Tibial nerve (tissue), 4 donors: ENCODE measurements at regions not wholly inside any gene's neighbourhood (a gene's known extent, or its start where the extent isn't known, plus 50 kb on each side); places are given as distances from the start of the nearest gene placed in this dataset.
A peak's percentile ranks its signal among the peaks of the same experiment; 100 is the strongest.

Source experiments
- DNase-seq, 2 donors: peaks; one replicate each; pipeline ENCODE4 v3.0.0-alpha.2; 2019; ENCODE audit warnings: low spot score in 2 of 2
- H3K27ac ChIP-seq, 4 donors: fragments of 200-600 bp; sonication (generic) in 3 of 4; one replicate each; pipeline ENCODE4 v1.5.1; 2017 to 2019; ENCODE audit warnings: mild to moderate bottlenecking in 1 of 4
- H3K27me3 ChIP-seq, 2 donors: fragments of 200-600 bp; sonication (generic) in 1 of 2; one replicate each; pipeline versions ENCODE4 v1.5.1 to v1.6.0; 2017 to 2019
- H3K36me3 ChIP-seq, 3 donors: fragments of 200-600 bp; sonication (generic); one replicate each; pipeline ENCODE4 v1.5.1; 2018 to 2019
- H3K4me1 ChIP-seq, 4 donors: fragments of 200-600 bp; sonication (generic) in 3 of 4; one replicate each; pipeline ENCODE4 v1.5.1; 2017 to 2019
- H3K4me3 ChIP-seq, 4 donors: fragments of 200-600 bp; sonication (generic) in 3 of 4; one replicate each; pipeline ENCODE4 v1.5.1; 2017 to 2019; ENCODE audit warnings: mild to moderate bottlenecking in 1 of 4, moderate library complexity in 1 of 4
- H3K9me3 ChIP-seq, 4 donors: fragments of 200-600 bp; sonication (generic) in 3 of 4; one replicate each; pipeline ENCODE4 v1.5.1; 2017 to 2019
- EP300 ChIP-seq, 2 donors: sonication (generic); formaldehyde crosslinking; IDR thresholded peaks; one replicate each; pipeline ENCODE4 v1.6.1; 2017; ENCODE audit warnings: antibody characterized with exemption in 2 of 2, mild to moderate bottlenecking in 1 of 2
- POLR2A ChIP-seq, 2 donors: fragments of 450-650 bp; IDR thresholded peaks; one replicate each; pipeline ENCODE4 v1.6.1; 2017; ENCODE audit warnings: antibody characterized with exemption in 2 of 2, mild to moderate bottlenecking in 2 of 2, moderate library complexity in 2 of 2
- WGBS, 2 donors: methylation state at CpG; one replicate each; pipeline ENCODE4 v1.1.5; 2018; 5-methylcytosine and 5-hydroxymethylcytosine counted together
- TF ChIP-seq, protein P1 (sequence below), 5 experiments: fragments of 200-600 bp in 3 of 5; fragments of 450-650 bp in 2 of 5; sonication (generic) in 3 of 5; IDR thresholded peaks; one replicate each; pipeline ENCODE4 v1.5.1; 2016 to 2019; ENCODE audit warnings: antibody characterized with exemption in 5 of 5, mild to moderate bottlenecking in 3 of 5, moderate library complexity in 2 of 5

DNA sequence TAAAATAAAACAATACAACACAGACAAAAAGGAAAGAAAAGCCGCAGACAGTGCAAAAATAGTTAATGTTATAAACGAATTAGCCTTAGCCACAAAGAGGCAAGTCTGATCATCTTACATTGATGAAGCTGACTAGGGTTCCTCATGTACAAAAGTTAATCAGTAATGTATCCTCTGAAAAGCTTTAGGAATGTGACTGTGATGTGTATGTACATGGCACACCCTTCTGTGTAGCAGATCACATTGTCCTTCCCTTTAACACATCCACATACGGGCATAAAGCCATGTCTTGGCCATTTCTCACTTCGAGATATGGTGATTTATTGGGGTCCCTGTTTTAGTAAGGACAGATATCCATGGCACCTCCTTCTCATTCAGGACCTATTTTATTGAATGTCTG, 1327.5 kb upstream of the CDH8 start:
- no peak overlapping the region for H3K4me3 ChIP-seq
- WGBS, 2 donors: 77% methylated on average over 4 of the region's 4 CpGs
- no peak for TF ChIP-seq POLR2A (IDR thresholded peaks at IDR 0.05)
- TF ChIP-seq, protein P1, sequence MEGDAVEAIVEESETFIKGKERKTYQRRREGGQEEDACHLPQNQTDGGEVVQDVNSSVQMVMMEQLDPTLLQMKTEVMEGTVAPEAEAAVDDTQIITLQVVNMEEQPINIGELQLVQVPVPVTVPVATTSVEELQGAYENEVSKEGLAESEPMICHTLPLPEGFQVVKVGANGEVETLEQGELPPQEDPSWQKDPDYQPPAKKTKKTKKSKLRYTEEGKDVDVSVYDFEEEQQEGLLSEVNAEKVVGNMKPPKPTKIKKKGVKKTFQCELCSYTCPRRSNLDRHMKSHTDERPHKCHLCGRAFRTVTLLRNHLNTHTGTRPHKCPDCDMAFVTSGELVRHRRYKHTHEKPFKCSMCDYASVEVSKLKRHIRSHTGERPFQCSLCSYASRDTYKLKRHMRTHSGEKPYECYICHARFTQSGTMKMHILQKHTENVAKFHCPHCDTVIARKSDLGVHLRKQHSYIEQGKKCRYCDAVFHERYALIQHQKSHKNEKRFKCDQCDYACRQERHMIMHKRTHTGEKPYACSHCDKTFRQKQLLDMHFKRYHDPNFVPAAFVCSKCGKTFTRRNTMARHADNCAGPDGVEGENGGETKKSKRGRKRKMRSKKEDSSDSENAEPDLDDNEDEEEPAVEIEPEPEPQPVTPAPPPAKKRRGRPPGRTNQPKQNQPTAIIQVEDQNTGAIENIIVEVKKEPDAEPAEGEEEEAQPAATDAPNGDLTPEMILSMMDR (IDR thresholded peaks at IDR 0.05): no peak
- no peak for TF ChIP-seq EP300 (IDR thresholded peaks at IDR 0.05)
- no peaks in the 10 kb centered on the region for H3K9me3 ChIP-seq
- no peak overlapping the region for H3K27ac ChIP-seq
- no peak for DNase-seq
- no peaks in the 10 kb centered on the region for H3K36me3 ChIP-seq
- no peaks in the 10 kb centered on the region for H3K4me1 ChIP-seq
- no peaks in the 10 kb centered on the region for H3K27me3 ChIP-seq

DNA sequence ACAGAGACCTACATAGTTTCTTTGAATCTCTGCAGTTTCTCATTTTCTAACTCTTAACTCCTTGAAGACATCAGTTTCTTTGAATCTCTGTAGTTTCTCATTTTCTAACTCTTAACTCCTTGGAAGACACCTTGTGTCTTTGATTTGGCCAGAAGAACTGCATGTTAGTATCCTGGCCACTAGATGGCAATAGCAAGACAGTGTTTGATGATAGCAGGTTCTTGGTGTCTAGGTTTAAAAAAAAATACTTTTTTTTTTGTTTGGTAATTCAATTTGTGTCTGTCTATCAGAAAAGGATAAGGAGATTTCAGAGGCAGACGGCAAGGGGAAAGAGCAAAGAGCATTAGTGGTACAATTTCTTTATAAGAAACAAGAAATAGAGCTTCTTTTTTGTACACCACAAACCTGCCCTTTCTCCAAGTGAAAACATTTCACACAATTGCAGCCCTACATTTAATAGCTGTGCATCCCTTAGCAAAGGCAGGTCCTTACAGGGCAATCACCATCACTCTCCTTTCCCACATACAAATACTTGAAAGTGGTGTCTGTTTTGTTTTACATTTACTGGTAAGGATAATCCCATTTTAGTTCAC, 1324.9 kb upstream of the CDH8 start:
- Histone ChIP-seq H3K4me3 (no peak overlapping the region), H3K36me3 (no peaks in the 10 kb centered on the region), H3K9me3 (no peaks in the 10 kb centered on the region), H3K4me1 (no peaks in the 10 kb centered on the region), H3K27me3 (no peaks in the 10 kb centered on the region), H3K27ac (no peak overlapping the region)
- 0% methylated on average over 1 of the region's 1 CpG for WGBS, 2 donors
- no peak for TF ChIP-seq POLR2A (IDR thresholded peaks at IDR 0.05)
- no peak for TF ChIP-seq EP300 (IDR thresholded peaks at IDR 0.05)
- TF ChIP-seq, protein P1 (IDR thresholded peaks at IDR 0.05): peak; percentile 34 to 75 (median 69)
- DNase-seq: peak in 1 of 2 donors; percentile 27

DNA sequence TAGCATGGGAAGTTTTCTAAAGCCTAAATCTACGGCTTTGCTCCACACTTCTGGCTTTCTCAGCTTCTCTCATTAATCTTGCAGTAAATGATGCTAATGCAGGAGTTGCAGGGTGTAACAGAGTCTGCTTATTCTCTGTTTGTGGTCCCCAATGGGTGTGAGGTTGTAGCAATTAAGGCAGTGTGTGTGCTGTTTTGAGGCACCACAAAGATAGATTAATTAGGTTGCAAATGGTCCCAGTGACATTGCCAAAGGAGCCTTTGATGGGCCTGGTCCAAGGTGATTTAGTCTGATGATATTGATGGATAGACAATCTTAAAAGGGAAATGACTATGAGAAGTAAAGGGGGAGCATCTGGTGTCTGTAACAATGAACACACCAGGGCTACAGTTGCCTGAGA, 1313.7 kb upstream of the CDH8 start:
- no peak for DNase-seq
- WGBS, 2 donors: 67 to 74% methylated on average over 1 of the region's 1 CpG
- no peaks in the 10 kb centered on the region for H3K27me3 ChIP-seq
- H3K27ac ChIP-seq: no peak overlapping the region
- H3K9me3 ChIP-seq: no peaks in the 10 kb centered on the region
- H3K4me1 ChIP-seq: no peaks in the 10 kb centered on the region
- no peaks in the 10 kb centered on the region for H3K36me3 ChIP-seq
- H3K4me3 ChIP-seq: no peak overlapping the region
- TF ChIP-seq, protein P1 (IDR thresholded peaks at IDR 0.05): no peak
- no peak for TF ChIP-seq EP300 (IDR thresholded peaks at IDR 0.05)
- TF ChIP-seq POLR2A (IDR thresholded peaks at IDR 0.05): no peak

DNA sequence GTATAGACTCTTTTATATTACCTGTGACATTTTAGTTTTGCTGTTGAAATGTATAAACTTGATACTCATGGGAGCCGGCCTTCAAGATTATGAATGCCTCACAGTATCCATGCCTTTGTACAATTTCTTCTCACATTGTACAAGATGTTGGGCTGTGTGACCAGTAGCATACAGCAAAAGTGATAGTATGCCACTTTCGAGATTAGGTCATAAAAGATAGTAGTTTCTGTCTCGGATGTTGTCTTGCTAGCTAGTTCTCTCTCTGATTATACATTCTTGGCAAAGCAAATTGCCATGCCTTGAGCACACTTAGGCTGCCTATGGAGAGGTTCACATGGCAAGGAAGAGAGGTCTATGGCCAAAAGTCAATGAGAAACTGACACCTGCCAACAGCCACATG, 1309.8 kb upstream of the CDH8 start:
- Histone ChIP-seq H3K36me3 (no peaks in the 10 kb centered on the region), H3K27ac (no peak overlapping the region), H3K9me3 (no peaks in the 10 kb centered on the region), H3K4me1 (no peaks in the 10 kb centered on the region), H3K4me3 (no peak overlapping the region), H3K27me3 (no peaks in the 10 kb centered on the region)
- TF ChIP-seq POLR2A (IDR thresholded peaks at IDR 0.05) (no peak), EP300 (IDR thresholded peaks at IDR 0.05) (no peak)
- TF ChIP-seq, protein P1 (IDR thresholded peaks at IDR 0.05): no peak
- DNase-seq: no peak
- WGBS, 2 donors: 81 to 94% methylated on average over 3 of the region's 3 CpGs

DNA sequence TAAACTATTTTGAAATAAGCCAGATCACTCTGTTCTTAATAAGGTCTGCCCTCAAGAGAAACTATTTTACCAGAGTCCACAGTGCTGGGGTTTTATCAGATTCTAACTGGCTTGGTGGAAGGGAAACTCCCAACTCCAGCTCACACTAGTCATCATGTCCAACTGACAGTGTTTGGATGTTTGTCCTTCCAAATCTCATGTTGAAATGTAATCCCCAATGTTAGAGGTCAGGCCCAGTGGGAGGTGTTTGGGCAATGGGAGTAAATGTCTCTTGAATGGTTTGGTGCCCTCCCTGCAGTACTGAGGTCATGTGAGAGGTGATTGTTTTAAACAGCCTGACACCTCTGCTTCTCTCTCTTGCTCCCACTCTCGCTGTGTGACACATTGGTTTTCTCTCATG, 1301.0 kb upstream of the CDH8 start:
- DNase-seq: no peak
- no peaks in the 10 kb centered on the region for H3K4me1 ChIP-seq
- no peak overlapping the region for H3K4me3 ChIP-seq
- 73 to 86% methylated on average over 1 of the region's 1 CpG for WGBS, 2 donors
- no peaks in the 10 kb centered on the region for H3K27me3 ChIP-seq
- no peaks in the 10 kb centered on the region for H3K36me3 ChIP-seq
- no peak overlapping the region for H3K27ac ChIP-seq
- TF ChIP-seq, protein P1 (IDR thresholded peaks at IDR 0.05): no peak
- TF ChIP-seq EP300 (IDR thresholded peaks at IDR 0.05): no peak
- TF ChIP-seq POLR2A (IDR thresholded peaks at IDR 0.05): no peak
- H3K9me3 ChIP-seq: peaks cover 0 to 6% (median 0%) of the 10 kb centered on the region in 4 donors
